ENCODE measurements at regions not wholly inside any gene's neighbourhood (a gene's known extent, or its start where the extent isn't known, plus 50 kb on each side); places are given as distances from the start of the nearest gene placed in this dataset.
"Not testable (repeated sequence)": the region's sequence is repeated elsewhere in the genome, so short reads cannot be mapped to it uniquely, and the experiment has no call there.

DNA sequence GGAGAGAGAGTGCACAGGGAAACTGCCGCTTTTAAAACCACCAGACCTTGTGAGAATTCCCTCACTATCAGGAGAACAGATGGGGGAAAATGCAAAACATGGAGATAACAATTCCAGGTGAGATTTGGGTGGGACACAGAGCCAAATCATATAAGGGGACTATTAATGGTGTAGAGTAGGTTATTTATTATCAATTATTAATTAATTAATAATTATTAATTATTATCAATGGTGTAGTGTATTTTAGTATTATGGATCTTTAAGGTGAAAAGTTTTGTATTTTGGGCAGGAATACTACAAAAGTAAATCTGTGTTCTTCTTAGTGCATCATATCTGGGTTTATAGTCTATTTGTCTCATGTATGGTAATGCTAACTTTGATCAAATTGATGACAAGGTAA, 377.7 kb upstream of the KCND2 start:
- intact Hi-C loops (cut with micrococcal nuclease), result no loop called here
- CTCF ChIA-PET, result no interaction called here
- Mint-ChIP-seq H3K4me3 (no peak overlapping the region), H3K27me3 (ENCODE audit: low read depth) (no peaks in the 10 kb centered on the region), H3K4me1 (ENCODE audit: low read depth) (no peaks in the 10 kb centered on the region), H3K36me3 (ENCODE audit: low read depth) (no peaks in the 10 kb centered on the region), H3K9me3 (peaks cover 12% of the 10 kb centered on the region), H3K27ac (no peak overlapping the region)
- DNase-seq, result no peak

- DNase-seq, result no peak
- CTCF ChIA-PET, result no interaction called here
- intact Hi-C loops (cut with micrococcal nuclease), result no loop called here
Observed at GRCh38 chr7:119896386-119896785, 376.6 kb upstream of the KCND2 start.

DNA sequence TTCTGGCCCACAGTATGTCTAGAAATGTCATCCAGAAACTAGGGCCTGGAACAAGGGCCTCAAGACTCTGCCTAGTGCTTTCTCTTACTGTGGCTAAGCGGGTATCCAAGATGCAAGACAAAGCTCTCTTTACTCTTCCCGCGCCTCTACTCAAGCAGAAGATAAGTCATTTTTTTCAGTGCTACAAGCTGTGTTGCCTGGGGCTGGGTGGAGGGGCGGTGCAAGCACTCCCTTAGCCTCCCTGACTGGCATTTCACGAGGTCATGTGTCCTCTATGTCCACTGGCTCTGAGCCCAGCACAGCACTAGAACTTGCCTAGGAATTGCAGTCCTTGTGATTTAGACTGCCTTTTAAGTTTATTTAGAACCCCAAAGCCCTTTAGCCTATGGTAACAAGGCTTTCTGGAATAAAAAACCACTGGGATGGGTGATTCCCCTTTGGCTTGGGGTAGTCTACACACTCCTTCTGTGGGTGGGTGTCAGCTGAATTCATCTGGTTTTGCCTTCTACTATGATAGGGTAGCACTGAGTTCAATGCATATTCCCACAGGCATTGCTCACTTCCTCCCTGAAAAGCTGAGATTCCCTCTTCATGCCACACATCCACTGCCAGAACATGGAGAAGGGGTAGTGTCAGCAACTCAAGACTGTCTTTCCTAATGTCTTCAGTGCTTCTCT, 371.8 kb upstream of the KCND2 start:
- Mint-ChIP-seq H3K27me3 (ENCODE audit: low read depth) (no peaks in the 10 kb centered on the region), H3K36me3 (ENCODE audit: low read depth) (no peaks in the 10 kb centered on the region), H3K27ac (no peak overlapping the region), H3K9me3 (peaks cover 5% of the 10 kb centered on the region), H3K4me3 (no peak overlapping the region), H3K4me1 (ENCODE audit: low read depth) (no peaks in the 10 kb centered on the region)
- intact Hi-C loops (cut with micrococcal nuclease), result no loop called here
- CTCF ChIA-PET, result no interaction called here
- no peak for DNase-seq

More at GRCh38 chr7:119896386-119896785, 376.6 kb upstream of the KCND2 start:
- Mint-ChIP-seq H3K27ac (no peak overlapping the region), H3K9me3 (peaks cover 12% of the 10 kb centered on the region), H3K27me3 (ENCODE audit: low read depth) (no peaks in the 10 kb centered on the region), H3K36me3 (ENCODE audit: low read depth) (no peaks in the 10 kb centered on the region), H3K4me3 (no peak overlapping the region), H3K4me1 (ENCODE audit: low read depth) (no peaks in the 10 kb centered on the region)

DNA sequence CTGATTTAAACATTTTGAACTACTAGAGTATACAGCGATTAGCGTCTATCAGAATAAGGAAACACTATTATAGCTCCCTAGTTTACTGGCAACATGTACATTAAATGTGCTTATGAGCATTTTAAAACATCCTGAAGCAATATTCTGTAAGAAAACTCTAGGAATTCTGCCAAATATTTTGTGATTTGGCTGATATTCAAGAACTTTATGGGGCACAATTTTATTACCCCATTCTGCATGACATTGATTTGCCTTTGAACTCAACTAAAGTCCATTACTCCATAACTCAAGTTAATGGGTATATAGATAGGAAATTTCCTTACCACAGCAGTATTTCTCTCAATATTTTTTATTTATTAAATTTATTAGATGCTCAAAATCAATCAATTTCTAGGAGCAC, 369.9 kb upstream of the KCND2 start:
- CTCF ChIA-PET, result no interaction called here
- intact Hi-C loops (cut with micrococcal nuclease), result no loop called here
- no peak overlapping the region for H3K27ac Mint-ChIP-seq
- H3K27me3 Mint-ChIP-seq (ENCODE audit: low read depth), result no peaks in the 10 kb centered on the region
- H3K36me3 Mint-ChIP-seq (ENCODE audit: low read depth), result no peaks in the 10 kb centered on the region
- no peaks in the 10 kb centered on the region for H3K4me1 Mint-ChIP-seq (ENCODE audit: low read depth)
- DNase-seq, result no peak
- H3K9me3 Mint-ChIP-seq, result peaks cover 6% of the 10 kb centered on the region
- no peak overlapping the region for H3K4me3 Mint-ChIP-seq

DNA sequence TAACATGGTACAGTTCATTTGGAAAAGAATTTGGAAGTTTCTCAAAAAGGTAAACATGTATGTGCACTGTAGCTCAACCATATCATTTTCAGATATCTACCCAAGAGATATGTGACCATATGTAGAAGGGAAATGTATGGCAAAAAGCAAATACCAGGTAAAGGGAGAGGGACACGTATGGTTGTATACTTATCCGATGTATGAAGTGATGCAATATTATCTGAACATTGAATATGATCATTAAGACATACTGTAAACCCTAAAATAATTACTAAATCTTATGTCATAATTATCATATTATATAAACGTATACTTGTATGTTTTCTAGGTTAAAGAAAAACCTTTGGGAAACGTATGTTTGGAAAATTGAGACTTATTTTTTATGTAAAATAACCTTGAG, 367.5 kb upstream of the KCND2 start:
- H3K9me3 Mint-ChIP-seq, result peaks cover 13% of the 10 kb centered on the region
- no peaks in the 10 kb centered on the region for H3K36me3 Mint-ChIP-seq (ENCODE audit: low read depth)
- no peak overlapping the region for H3K27ac Mint-ChIP-seq
- CTCF ChIA-PET, result no interaction called here
- no peaks in the 10 kb centered on the region for H3K4me1 Mint-ChIP-seq (ENCODE audit: low read depth)
- intact Hi-C loops (cut with micrococcal nuclease), result no loop called here
- no peak for DNase-seq
- H3K27me3 Mint-ChIP-seq (ENCODE audit: low read depth), result no peaks in the 10 kb centered on the region
- H3K4me3 Mint-ChIP-seq, result no peak overlapping the region

GRCh38 chr7:119908948-119909347, 364.0 kb upstream of the KCND2 start:
- Mint-ChIP-seq H3K4me3 (no peak overlapping the region), H3K9me3 (peaks cover 14% of the 10 kb centered on the region), H3K27ac (no peak overlapping the region), H3K4me1 (ENCODE audit: low read depth) (no peaks in the 10 kb centered on the region), H3K27me3 (ENCODE audit: low read depth) (no peaks in the 10 kb centered on the region), H3K36me3 (ENCODE audit: low read depth) (no peaks in the 10 kb centered on the region)
- intact Hi-C loops (cut with micrococcal nuclease), result no loop called here
- DNase-seq, result no peak
- CTCF ChIA-PET, result no interaction called here

GRCh38 chr7:119914119-119914518, 358.9 kb upstream of the KCND2 start:
- H3K4me3 Mint-ChIP-seq; intact Hi-C loops (cut with micrococcal nuclease); H3K27ac Mint-ChIP-seq; DNase-seq; H3K36me3 Mint-ChIP-seq (ENCODE audit: low read depth); H3K27me3 Mint-ChIP-seq (ENCODE audit: low read depth); CTCF ChIA-PET; H3K4me1 Mint-ChIP-seq (ENCODE audit: low read depth): not testable (repeated sequence)
- peaks cover 11% of the 10 kb centered on the region for H3K9me3 Mint-ChIP-seq

GRCh38 chr7:119916501-119916900, 356.5 kb upstream of the KCND2 start:
- intact Hi-C loops (cut with micrococcal nuclease), result no loop called here
- H3K4me3 Mint-ChIP-seq, result no peak overlapping the region
- H3K27me3 Mint-ChIP-seq (ENCODE audit: low read depth), result no peaks in the 10 kb centered on the region

DNA sequence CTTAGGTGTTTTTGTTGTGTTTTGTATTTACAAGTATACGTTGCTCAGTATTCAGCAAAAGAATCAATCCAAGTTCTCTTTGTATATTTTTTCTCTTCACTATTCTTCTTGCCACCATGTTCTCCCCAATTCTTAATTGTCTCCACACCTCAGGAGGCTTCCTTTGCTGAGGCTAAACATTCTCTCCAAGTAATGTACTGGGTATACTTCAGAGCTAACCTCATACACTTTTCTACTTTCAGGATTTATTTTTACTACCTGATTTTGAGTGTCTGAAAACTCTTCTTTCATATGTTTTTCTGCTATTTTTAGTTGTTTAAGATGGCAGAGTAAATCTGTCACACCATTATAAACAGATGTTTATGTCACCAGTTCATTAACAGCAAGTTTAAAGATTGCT, 354.8 kb upstream of the KCND2 start:
- no peaks in the 10 kb centered on the region for H3K36me3 Mint-ChIP-seq (ENCODE audit: low read depth)
- DNase-seq, result no peak
- CTCF ChIA-PET, result no interaction called here
- intact Hi-C loops (cut with micrococcal nuclease), result no loop called here
- H3K9me3 Mint-ChIP-seq, result peaks cover 15% of the 10 kb centered on the region
- H3K27me3 Mint-ChIP-seq (ENCODE audit: low read depth), result no peaks in the 10 kb centered on the region
- no peaks in the 10 kb centered on the region for H3K4me1 Mint-ChIP-seq (ENCODE audit: low read depth)
- H3K27ac Mint-ChIP-seq, result no peak overlapping the region
- H3K4me3 Mint-ChIP-seq, result no peak overlapping the region

More at GRCh38 chr7:119916501-119916900, 356.5 kb upstream of the KCND2 start:
- no peaks in the 10 kb centered on the region for H3K4me1 Mint-ChIP-seq (ENCODE audit: low read depth)
- no peaks in the 10 kb centered on the region for H3K36me3 Mint-ChIP-seq (ENCODE audit: low read depth)
- DNase-seq, result no peak
- CTCF ChIA-PET, result no interaction called here
- H3K9me3 Mint-ChIP-seq, result peaks cover 15% of the 10 kb centered on the region
- H3K27ac Mint-ChIP-seq, result no peak overlapping the region

DNA sequence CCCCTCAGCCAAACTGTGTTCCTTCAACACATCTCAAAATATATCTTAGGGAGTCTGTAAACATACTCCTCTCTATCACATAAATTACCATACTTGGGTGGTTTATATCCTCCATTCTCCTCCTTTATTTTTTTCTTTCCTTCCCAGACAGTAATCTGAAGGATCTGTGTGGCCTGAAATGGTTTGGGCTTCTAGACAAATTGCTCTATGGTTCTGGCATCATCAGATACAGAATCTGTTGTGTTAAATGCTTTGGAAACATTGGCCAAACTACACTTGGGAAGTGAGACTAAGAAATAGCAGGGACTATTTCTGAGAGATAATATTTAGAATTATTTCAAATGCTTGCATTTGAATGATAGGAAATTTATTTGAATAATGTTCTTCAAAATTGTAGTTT, 353.0 kb upstream of the KCND2 start:
- CTCF ChIA-PET, result no interaction called here

GRCh38 chr7:119925581-119926289, 347.2 kb upstream of the KCND2 start:
- Mint-ChIP-seq H3K9me3 (peaks cover 6% of the 10 kb centered on the region), H3K4me3 (no peak overlapping the region), H3K27ac (no peak overlapping the region), H3K4me1 (ENCODE audit: low read depth) (no peaks in the 10 kb centered on the region), H3K27me3 (ENCODE audit: low read depth) (no peaks in the 10 kb centered on the region), H3K36me3 (ENCODE audit: low read depth) (no peaks in the 10 kb centered on the region)
- intact Hi-C loops (cut with micrococcal nuclease), result no loop called here
- CTCF ChIA-PET, result interaction anchor here (0.6 kb wide), 1 partner anchor 10 kb away, joined by 3 read pairs; no protein-coding TSS in a partner anchor
- DNase-seq, result no peak

More for the DNA sequence above, 353.0 kb upstream of the KCND2 start:
- intact Hi-C loops (cut with micrococcal nuclease), result no loop called here
- no peak overlapping the region for H3K4me3 Mint-ChIP-seq
- no peak for DNase-seq
- H3K27ac Mint-ChIP-seq, result no peak overlapping the region
- no peaks in the 10 kb centered on the region for H3K36me3 Mint-ChIP-seq (ENCODE audit: low read depth)
- H3K9me3 Mint-ChIP-seq, result peaks cover 11% of the 10 kb centered on the region
- H3K27me3 Mint-ChIP-seq (ENCODE audit: low read depth), result no peaks in the 10 kb centered on the region
- H3K4me1 Mint-ChIP-seq (ENCODE audit: low read depth), result no peaks in the 10 kb centered on the region

DNA sequence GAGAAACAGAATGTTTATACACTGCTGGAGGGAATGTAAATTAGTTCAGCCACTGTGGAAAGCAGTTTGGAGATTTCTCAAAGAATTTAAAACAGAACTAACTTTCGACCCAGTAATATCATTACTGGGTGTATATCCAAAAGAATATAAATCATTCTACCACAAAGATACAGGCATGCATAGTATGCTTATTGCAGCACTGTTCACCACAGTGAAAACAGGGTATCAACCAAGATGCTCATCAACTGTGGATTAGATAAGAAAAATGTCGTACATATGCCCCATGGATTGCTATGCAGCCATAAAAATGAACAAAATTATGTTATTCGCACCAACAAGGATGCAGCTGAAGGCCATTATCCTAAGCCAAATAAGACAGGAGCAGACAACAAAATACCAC, 343.1 kb upstream of the KCND2 start:
- intact Hi-C loops (cut with micrococcal nuclease), result no loop called here
- Mint-ChIP-seq H3K27ac (no peak overlapping the region), H3K27me3 (ENCODE audit: low read depth) (no peaks in the 10 kb centered on the region), H3K4me1 (ENCODE audit: low read depth) (no peaks in the 10 kb centered on the region), H3K36me3 (ENCODE audit: low read depth) (no peaks in the 10 kb centered on the region), H3K9me3 (peaks cover 5% of the 10 kb centered on the region), H3K4me3 (no peak overlapping the region)
- CTCF ChIA-PET, result no interaction called here
- DNase-seq, result no peak

- CTCF ChIA-PET, result no interaction called here
- H3K4me3 Mint-ChIP-seq, result no peak overlapping the region
- peaks cover 4% of the 10 kb centered on the region for H3K9me3 Mint-ChIP-seq
- H3K36me3 Mint-ChIP-seq (ENCODE audit: low read depth), result no peaks in the 10 kb centered on the region
- H3K27ac Mint-ChIP-seq, result no peak overlapping the region
- no peak for DNase-seq
- intact Hi-C loops (cut with micrococcal nuclease), result no loop called here
- no peaks in the 10 kb centered on the region for H3K4me1 Mint-ChIP-seq (ENCODE audit: low read depth)
- no peaks in the 10 kb centered on the region for H3K27me3 Mint-ChIP-seq (ENCODE audit: low read depth)
Observed at GRCh38 chr7:119931230-119931824, 341.6 kb upstream of the KCND2 start.
